NK-92 treated with Interleukin-12 subunit alpha and Interleukin-12 subunit beta, amount 100 ng/mL, for 24 hours (cell line): ENCODE measurements at regions not wholly inside any gene's neighbourhood (a gene's known extent, or its start where the extent isn't known, plus 50 kb on each side); places are given as distances from the start of the nearest gene placed in this dataset.

ENCODE experiments used
- DNase-seq: peaks from one replicate; lab custom pipeline; 2025; lab: John Stamatoyannopoulos, UW

- no peak for DNase-seq
These were observed 166.7 kb downstream of the RBFOX3 start for GRCh38 chr17:79444198-79444597.

DNA sequence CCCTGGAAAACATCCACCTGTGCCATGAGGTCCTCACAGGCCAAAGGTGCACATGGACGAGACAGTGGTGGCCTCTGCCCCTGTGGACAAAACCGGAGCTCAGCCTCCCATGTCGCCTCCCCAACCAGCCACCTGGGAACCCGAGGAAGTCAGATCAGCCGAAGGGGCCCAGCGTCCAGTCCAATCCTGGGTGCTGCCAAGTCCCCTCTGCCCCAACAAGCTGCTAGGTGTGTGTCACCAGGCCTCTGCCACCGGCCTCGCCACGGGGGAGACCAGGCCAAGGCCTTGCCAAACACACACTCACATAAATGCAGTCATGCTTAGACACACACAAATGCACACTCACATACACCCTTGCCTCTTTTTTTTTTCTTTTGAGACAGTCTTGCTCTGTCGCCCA is 167.8 kb downstream of the RBFOX3 start:
- no peak for DNase-seq

DNA sequence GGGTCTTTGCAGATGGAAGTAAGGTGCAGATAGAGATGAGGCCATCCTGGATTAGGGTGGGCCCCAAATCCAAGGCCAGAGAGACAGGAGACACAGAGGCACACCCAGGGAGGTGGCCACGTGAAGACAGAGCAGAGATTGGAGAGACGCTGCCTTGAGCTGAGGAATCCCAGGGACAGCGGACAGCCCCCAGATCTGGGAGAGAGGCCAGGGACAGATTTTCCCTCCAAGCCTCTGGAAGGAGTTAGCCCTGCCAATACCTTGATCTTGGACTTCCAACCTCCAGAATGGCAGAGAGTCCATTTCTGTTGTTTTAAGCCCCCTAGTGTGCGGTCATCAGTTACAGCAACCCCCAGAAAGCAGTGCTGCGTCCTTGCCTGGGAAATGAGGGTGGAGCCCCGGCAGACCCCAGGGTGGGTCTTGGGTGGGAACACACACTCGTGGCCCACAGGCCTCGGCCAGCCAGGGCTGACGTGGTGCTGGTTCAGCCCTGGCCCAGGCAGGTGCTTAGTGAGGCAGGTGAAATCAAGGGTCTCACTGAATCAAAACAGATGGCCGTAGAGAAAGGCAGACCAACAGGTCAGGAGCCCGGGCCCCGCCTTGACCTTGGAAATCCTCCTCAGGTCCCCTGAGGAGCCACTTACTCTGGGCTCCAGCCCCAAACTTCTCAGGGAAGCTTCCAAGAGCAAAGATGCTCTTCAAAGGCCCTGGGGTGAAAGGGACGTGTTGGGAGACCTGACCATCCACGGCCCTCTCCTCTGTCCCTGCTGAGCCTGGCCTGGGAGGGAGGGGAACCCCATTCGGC is 169.3 kb downstream of the RBFOX3 start:
- DNase-seq: no peak

- no peak for DNase-seq
These were observed 170.6 kb downstream of the RBFOX3 start for GRCh38 chr17:79440251-79440650.

DNA sequence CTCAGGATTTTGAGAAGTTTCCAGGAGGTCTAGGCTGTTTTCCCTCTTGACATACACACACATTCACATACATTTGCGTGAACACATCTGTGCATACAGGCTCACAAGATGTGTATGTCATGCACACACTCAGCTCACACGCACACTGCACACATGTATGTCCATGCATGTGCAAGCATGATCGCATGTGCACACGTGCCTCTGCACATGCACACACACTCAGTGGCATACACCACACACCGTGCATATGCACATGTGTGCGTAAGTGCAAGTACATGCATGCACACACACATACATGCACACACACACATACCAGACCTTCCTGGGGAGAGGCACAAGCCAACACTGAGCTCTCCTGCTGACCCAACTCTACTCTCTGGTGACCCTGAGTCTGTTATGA is 171.4 kb downstream of the RBFOX3 start:
- no peak for DNase-seq

DNA sequence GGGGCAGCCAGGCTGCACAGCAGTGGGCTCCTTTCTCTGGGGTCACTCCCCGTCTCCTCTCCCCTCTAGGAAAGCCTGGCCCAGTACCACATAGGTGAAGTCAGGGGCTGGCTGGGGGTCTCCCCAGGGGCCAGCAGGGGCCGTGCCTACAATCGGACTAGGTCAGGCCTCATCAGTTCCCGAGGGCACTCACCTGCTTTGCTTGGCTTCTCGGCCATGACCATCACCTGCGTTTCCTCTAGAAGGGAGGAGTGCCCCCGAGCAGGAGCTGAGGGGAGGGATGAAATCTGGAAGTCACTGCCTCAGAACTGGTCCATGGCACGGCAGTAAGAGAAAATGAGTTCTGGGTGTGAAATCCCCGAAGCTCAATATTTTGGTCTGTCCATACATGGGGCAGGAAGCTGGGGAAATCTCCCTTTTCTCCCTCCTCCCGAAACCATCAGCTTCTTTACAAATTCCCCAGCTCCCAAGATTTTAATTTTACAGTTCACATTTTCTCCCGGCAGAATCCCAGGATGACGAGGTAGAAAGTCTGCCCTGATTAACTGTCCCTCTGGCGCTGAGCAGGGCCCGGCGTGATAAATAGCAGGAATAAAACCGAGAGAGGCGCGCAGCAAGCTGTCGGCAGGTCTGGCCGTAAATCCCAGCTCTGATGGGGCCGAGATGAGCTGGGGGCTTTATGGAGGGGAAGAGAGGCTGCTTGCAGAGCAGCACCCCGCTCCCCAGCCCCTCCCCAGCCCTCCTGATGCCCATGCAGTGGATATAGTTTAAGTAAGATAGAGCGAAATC is 172.1 kb downstream of the RBFOX3 start:
- DNase-seq: no peak

DNA sequence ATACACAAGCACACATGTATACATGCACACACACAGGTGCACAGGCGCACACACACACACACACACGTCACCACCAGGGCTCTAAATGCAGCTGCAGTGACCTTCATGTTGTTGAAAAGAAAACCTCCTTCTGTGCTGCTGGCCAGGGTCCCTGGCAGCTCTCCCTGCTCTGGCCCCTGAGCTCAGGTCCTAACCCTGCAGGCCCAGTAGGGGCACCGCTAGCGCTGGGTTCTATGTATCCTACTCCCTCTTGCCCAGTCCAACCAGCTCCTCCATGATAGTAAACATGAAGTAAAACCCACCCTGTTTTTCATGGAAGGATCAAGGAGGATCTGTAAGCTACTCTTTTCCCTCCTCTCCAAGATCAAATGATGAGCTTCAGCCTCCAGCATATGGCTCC is 172.8 kb downstream of the RBFOX3 start:
- no peak for DNase-seq

- DNase-seq: no peak
These were observed 173.8 kb downstream of the RBFOX3 start for GRCh38 chr17:79437081-79437480.

DNA sequence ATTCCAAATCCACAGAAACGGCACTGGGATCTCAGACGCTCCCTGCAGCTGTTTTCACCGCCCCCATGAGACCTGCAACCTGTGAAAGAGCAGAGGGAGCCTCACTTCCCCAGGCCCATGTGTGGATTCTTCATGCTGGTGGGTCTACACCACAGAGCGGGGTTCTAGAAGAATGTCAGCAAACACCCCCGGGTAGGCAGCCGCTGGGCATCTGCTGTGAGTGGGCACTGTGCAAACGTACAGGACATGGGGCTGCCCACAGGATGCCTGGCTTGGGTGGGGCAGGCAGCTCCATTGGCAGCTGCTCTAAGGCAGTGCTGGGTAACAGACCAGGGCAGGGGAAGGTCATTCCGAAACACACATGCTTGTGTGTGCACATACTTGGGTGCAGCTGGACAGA is 174.9 kb downstream of the RBFOX3 start:
- DNase-seq: no peak

GRCh38 chr17:79435296-79435695 is 175.6 kb downstream of the RBFOX3 start:
- DNase-seq: no peak

DNA sequence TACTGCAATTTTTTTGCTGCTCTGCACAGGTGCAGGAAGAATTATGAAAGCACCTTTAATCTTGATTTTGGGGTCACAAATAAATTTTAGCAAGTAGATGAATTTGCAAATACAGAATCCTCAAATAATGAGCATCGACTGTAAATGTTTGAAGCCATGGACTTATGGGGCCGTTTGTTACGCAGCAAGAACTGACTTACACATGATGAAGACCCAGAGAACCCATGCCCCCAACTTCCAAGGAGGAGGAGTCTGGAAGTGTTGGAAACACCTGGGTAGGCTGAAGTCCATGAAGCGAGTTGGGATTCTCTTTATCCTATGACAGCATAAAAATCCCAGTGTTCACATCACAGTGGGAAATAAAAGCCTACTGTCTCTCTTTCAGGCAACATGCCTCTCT is 176.6 kb downstream of the RBFOX3 start:
- no peak for DNase-seq

GRCh38 chr17:79433379-79433778 is 177.5 kb downstream of the RBFOX3 start:
- DNase-seq: no peak

DNA sequence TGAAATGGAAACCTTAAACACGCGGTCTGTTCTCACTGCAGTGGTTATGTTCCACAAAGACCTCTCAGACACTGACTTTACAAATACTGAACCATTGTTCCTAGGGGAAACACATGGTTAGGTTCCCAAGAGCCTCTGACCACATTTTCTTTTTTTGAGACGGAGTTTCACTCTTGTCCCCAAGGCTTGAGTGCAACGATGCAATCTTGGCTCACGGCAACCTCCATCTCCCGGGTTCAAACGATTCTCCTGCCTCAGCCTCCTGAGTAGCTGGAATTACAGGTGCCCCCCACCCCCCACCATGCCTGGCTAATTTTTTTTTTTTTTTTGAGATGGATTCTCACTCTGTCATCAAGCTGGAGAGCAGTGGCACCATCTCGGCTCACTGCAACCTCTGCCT is 179.7 kb downstream of the RBFOX3 start:
- no peak for DNase-seq

- DNase-seq: no peak
These were observed 180.9 kb downstream of the RBFOX3 start for GRCh38 chr17:79429864-79430494.

- DNase-seq: no peak
These were observed 181.9 kb downstream of the RBFOX3 start for GRCh38 chr17:79428988-79429387.

GRCh38 chr17:79427621-79428539 is 183.0 kb downstream of the RBFOX3 start:
- no peak for DNase-seq

DNA sequence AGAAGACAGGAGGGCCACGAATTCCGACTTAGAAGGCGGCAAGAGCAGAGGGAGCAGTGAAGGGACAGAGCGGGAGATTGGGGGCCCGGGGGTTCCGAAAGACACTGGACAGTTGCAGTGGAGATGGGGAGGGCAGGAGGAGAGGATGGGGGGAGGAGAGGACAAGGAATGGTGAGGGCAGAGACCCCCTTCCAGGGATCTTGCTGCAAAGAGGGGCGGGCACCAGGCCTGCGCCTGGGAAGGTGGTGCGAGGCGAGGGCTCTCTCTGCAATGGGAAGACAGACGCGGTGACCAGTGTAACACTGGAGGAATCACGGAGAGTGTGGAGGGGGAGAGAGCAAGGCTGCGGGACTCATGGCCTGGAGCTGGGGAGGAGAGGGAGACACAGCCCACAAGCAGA is 185.2 kb downstream of the RBFOX3 start:
- no peak for DNase-seq

GRCh38 chr17:79424471-79425185 is 186.2 kb downstream of the RBFOX3 start:
- DNase-seq: no peak

DNA sequence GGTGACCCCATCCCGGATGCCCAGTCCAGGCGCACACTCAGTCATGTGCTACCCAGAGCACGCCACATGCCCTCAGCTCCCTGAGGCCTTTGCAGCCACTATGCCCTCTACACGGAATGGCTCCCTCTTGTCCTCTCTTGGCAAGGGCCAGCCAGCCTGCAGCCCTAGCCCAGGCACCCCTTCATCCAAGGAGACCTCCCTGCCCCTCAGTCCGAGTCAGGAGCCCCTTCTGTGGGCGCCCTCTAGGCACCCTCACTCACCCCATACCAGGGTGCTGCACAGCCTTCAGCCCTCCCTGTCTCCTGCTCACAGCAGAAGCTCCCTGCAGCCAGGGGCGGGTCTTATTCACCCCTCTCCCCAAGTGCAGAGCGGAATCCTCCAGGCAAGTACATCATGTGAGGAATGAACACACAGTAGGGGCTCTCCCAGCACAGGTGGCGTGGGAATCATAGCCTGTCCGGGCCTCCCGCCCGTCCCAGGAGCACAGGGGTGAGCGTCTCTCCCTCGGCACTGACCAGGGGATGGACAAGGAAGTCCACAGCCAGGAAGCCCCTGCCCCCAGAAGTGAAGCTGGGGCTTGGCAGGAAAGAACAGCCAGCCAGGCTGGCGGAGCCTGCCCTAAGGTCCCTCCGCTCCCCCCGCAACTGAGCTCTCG is 186.9 kb downstream of the RBFOX3 start:
- no peak for DNase-seq

- DNase-seq: no peak
These were observed 188.6 kb downstream of the RBFOX3 start for GRCh38 chr17:79422236-79422635.
